GM23338 (cell line): ENCODE measurements at regions not wholly inside any gene's neighbourhood (a gene's known extent, or its start where the extent isn't known, plus 50 kb on each side); places are given as distances from the start of the nearest gene placed in this dataset.
"Not testable (repeated sequence)": the region's sequence is repeated elsewhere in the genome, so short reads cannot be mapped to it uniquely, and the experiment has no call there.

Experiments used
- ATAC-seq: fragments of 200-7000 bp; cut with Tn5 transposase; 3 replicates; pipeline ENCODE4 v1.9.1; 2020
- DNase-seq: peaks from one replicate; pipeline ENCODE4 v3.0.0-alpha.2; 2015; ENCODE audit warnings: low spot score
- H2AFZ ChIP-seq: fragments of 200-600 bp; sonication (generic); 2 replicates; pipeline ENCODE4 v1.8.0; 2016; ENCODE audit warnings: antibody characterized with exemption, mild to moderate bottlenecking, moderate library complexity
- H3F3A ChIP-seq: fragments of 200-600 bp; sonication (generic); replicated peaks from 2 replicates; pipeline ENCODE4 v1.8.0; 2017; ENCODE audit warnings: antibody characterized with exemption, mixed run types, low read depth
- H3K27ac ChIP-seq: fragments of 200-600 bp; sonication (generic); 2 replicates; pipeline ENCODE4 v1.6.1; 2016; ENCODE audit warnings: low read depth
- H3K27me3 ChIP-seq: fragments of 200-600 bp; sonication (generic); 2 replicates; pipeline ENCODE4 v1.8.0; 2016; ENCODE audit warnings: mild to moderate bottlenecking, mixed run types, moderate library complexity; ENCODE audit not compliant: insufficient read depth
- H3K36me3 ChIP-seq: fragments of 200-600 bp; sonication (generic); 2 replicates; pipeline ENCODE4 v1.8.0; 2016; ENCODE audit warnings: mild to moderate bottlenecking; ENCODE audit not compliant: insufficient read depth
- H3K4me1 ChIP-seq: fragments of 200-600 bp; sonication (generic); 2 replicates; pipeline ENCODE4 v1.8.0; 2016; ENCODE audit warnings: mild to moderate bottlenecking, moderate library complexity; ENCODE audit not compliant: insufficient read depth
- H3K4me2 ChIP-seq: fragments of 200-600 bp; sonication (generic); 2 replicates; pipeline ENCODE4 v1.7.1; 2017; ENCODE audit warnings: mixed run types
- H3K4me3 ChIP-seq: fragments of 200-600 bp; sonication (generic); 2 replicates; pipeline ENCODE4 v1.6.1; 2016; ENCODE audit warnings: mixed run types
- H3K79me2 ChIP-seq: fragments of 200-600 bp; sonication (generic); replicated peaks from 2 replicates; pipeline ENCODE4 v1.8.0; 2017; ENCODE audit warnings: mild to moderate bottlenecking; ENCODE audit not compliant: insufficient read depth
- H3K9me2 ChIP-seq: fragments of 200-600 bp; sonication (generic); 2 replicates; pipeline ENCODE4 v1.8.0; 2017; ENCODE audit not compliant: insufficient read depth
- H4K20me1 ChIP-seq: fragments of 200-600 bp; sonication (generic); replicated peaks from 2 replicates; pipeline ENCODE4 v1.8.0; 2017; ENCODE audit warnings: mild to moderate bottlenecking; ENCODE audit not compliant: insufficient read depth
- H3K27ac Mint-ChIP-seq: 2 replicates; pipeline ENCODE4 v1.8.0; 2020; ENCODE audit warnings: inconsistent platforms, mild to moderate bottlenecking, moderate library complexity, mixed read lengths
- H3K27me3 Mint-ChIP-seq: 3 replicates; pipeline ENCODE4 v1.8.0; 2022; ENCODE audit warnings: low read depth, mild to moderate bottlenecking, moderate library complexity, mixed read lengths, inconsistent platforms; ENCODE audit not compliant: insufficient read depth, poor library complexity
- H3K36me3 Mint-ChIP-seq: 3 replicates; pipeline ENCODE4 v1.8.0; 2021; ENCODE audit warnings: low read depth, mild to moderate bottlenecking, inconsistent platforms, moderate library complexity, mixed read lengths
- H3K4me1 Mint-ChIP-seq: 3 replicates; pipeline ENCODE4 v1.8.0; 2020; ENCODE audit warnings: mild to moderate bottlenecking, inconsistent platforms, mixed read lengths
- H3K4me3 Mint-ChIP-seq: 3 replicates; pipeline ENCODE4 v1.8.0; 2021; ENCODE audit warnings: moderate library complexity, mild to moderate bottlenecking, inconsistent platforms, mixed read lengths
- H3K9me3 Mint-ChIP-seq: 3 replicates; pipeline ENCODE4 v1.8.0; 2020; ENCODE audit warnings: moderate library complexity, mild to moderate bottlenecking, inconsistent platforms, mixed read lengths
- TF ChIP-seq, protein P1 (sequence below): IDR thresholded peaks from one replicate; pipeline ENCODE4 v1.6.1; 2018; ENCODE audit warnings: antibody characterized with exemption; ENCODE audit not compliant: unreplicated experiment
- TF ChIP-seq, protein P2 (sequence below): IDR thresholded peaks from 2 replicates; pipeline ENCODE4 v1.6.1; 2016; ENCODE audit warnings: antibody characterized with exemption
- TF ChIP-seq, protein P3 (sequence below): fragments of 250-450 bp; sonication (Bioruptor Pico); IDR thresholded peaks from 2 replicates; pipeline ENCODE4 v1.5.0; 2020; ENCODE audit warnings: mild to moderate bottlenecking, moderate library complexity
- TF ChIP-seq, protein P4 (sequence below), 2 experiments: fragments of 200-600 bp in 1 of 2; sonication (generic) in 1 of 2; conservative IDR thresholded peaks; 2 replicates each; pipeline versions ENCODE4 v1.5.1 to v1.6.1; 2016 to 2017; ENCODE audit warnings: antibody characterized with exemption in 2 of 2, low read depth in 2 of 2, mild to moderate bottlenecking in 2 of 2, moderate library complexity in 1 of 2

DNA sequence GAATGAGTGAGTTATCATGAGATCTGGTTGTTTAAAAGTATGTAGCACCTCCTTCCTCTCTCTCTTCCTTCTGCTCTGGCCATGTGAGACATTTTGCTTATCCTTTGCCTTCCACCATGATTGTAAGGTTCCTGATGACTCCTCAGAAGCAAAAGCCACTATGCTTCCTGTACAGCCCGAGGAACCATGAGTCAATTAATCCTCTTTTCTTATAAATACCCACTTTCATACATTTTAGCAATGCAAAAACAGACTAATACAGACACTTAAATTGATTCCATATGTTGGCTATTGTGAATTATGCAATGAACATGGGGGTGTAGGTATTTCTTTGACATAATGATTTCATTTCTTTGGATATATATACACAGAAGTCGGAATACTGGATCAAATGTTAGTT is 792.8 kb upstream of the EYS start (continued):
- TF ChIP-seq, protein P1, sequence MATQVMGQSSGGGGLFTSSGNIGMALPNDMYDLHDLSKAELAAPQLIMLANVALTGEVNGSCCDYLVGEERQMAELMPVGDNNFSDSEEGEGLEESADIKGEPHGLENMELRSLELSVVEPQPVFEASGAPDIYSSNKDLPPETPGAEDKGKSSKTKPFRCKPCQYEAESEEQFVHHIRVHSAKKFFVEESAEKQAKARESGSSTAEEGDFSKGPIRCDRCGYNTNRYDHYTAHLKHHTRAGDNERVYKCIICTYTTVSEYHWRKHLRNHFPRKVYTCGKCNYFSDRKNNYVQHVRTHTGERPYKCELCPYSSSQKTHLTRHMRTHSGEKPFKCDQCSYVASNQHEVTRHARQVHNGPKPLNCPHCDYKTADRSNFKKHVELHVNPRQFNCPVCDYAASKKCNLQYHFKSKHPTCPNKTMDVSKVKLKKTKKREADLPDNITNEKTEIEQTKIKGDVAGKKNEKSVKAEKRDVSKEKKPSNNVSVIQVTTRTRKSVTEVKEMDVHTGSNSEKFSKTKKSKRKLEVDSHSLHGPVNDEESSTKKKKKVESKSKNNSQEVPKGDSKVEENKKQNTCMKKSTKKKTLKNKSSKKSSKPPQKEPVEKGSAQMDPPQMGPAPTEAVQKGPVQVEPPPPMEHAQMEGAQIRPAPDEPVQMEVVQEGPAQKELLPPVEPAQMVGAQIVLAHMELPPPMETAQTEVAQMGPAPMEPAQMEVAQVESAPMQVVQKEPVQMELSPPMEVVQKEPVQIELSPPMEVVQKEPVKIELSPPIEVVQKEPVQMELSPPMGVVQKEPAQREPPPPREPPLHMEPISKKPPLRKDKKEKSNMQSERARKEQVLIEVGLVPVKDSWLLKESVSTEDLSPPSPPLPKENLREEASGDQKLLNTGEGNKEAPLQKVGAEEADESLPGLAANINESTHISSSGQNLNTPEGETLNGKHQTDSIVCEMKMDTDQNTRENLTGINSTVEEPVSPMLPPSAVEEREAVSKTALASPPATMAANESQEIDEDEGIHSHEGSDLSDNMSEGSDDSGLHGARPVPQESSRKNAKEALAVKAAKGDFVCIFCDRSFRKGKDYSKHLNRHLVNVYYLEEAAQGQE = no peak
- TF ChIP-seq, protein P2, sequence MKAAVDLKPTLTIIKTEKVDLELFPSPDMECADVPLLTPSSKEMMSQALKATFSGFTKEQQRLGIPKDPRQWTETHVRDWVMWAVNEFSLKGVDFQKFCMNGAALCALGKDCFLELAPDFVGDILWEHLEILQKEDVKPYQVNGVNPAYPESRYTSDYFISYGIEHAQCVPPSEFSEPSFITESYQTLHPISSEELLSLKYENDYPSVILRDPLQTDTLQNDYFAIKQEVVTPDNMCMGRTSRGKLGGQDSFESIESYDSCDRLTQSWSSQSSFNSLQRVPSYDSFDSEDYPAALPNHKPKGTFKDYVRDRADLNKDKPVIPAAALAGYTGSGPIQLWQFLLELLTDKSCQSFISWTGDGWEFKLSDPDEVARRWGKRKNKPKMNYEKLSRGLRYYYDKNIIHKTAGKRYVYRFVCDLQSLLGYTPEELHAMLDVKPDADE = no peak

DNA sequence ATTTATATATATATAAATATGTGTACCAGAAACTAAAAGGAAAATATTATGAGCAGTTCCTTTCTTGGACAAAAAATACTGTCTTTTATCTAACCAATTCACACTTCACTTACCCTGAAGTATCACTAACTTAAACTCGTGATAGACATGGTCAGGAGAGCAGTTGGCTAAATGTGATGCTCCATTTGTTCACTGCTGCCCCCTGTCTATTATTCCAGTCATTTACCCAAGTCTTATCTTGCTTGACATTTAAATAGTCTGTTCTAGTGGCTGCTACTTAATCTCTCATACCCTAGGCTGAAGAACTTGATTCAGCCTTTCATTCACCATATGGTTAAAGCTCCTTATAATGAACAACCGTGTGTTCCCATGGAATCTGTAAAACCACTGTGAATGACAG is 789.6 kb upstream of the EYS start:
- TF ChIP-seq, protein P3, sequence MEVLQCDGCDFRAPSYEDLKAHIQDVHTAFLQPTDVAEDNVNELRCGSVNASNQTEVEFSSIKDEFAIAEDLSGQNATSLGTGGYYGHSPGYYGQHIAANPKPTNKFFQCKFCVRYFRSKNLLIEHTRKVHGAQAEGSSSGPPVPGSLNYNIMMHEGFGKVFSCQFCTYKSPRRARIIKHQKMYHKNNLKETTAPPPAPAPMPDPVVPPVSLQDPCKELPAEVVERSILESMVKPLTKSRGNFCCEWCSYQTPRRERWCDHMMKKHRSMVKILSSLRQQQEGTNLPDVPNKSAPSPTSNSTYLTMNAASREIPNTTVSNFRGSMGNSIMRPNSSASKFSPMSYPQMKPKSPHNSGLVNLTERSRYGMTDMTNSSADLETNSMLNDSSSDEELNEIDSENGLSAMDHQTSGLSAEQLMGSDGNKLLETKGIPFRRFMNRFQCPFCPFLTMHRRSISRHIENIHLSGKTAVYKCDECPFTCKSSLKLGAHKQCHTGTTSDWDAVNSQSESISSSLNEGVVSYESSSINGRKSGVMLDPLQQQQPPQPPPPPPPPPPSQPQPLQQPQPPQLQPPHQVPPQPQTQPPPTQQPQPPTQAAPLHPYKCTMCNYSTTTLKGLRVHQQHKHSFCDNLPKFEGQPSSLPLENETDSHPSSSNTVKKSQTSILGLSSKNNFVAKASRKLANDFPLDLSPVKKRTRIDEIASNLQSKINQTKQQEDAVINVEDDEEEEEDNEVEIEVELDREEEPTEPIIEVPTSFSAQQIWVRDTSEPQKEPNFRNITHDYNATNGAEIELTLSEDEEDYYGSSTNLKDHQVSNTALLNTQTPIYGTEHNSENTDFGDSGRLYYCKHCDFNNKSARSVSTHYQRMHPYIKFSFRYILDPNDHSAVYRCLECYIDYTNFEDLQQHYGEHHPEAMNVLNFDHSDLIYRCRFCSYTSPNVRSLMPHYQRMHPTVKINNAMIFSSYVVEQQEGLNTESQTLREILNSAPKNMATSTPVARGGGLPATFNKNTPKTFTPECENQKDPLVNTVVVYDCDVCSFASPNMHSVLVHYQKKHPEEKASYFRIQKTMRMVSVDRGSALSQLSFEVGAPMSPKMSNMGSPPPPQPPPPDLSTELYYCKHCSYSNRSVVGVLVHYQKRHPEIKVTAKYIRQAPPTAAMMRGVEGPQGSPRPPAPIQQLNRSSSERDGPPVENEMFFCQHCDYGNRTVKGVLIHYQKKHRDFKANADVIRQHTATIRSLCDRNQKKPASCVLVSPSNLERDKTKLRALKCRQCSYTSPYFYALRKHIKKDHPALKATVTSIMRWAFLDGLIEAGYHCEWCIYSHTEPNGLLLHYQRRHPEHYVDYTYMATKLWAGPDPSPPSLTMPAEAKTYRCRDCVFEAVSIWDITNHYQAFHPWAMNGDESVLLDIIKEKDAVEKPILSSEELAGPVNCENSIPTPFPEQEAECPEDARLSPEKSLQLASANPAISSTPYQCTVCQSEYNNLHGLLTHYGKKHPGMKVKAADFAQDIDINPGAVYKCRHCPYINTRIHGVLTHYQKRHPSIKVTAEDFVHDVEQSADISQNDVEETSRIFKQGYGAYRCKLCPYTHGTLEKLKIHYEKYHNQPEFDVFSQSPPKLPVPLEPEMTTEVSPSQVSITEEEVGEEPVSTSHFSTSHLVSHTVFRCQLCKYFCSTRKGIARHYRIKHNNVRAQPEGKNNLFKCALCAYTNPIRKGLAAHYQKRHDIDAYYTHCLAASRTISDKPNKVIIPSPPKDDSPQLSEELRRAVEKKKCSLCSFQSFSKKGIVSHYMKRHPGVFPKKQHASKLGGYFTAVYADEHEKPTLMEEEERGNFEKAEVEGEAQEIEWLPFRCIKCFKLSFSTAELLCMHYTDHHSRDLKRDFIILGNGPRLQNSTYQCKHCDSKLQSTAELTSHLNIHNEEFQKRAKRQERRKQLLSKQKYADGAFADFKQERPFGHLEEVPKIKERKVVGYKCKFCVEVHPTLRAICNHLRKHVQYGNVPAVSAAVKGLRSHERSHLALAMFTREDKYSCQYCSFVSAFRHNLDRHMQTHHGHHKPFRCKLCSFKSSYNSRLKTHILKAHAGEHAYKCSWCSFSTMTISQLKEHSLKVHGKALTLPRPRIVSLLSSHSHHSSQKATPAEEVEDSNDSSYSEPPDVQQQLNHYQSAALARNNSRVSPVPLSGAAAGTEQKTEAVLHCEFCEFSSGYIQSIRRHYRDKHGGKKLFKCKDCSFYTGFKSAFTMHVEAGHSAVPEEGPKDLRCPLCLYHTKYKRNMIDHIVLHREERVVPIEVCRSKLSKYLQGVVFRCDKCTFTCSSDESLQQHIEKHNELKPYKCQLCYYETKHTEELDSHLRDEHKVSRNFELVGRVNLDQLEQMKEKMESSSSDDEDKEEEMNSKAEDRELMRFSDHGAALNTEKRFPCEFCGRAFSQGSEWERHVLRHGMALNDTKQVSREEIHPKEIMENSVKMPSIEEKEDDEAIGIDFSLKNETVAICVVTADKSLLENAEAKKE = no peak
- TF ChIP-seq, protein P4, sequence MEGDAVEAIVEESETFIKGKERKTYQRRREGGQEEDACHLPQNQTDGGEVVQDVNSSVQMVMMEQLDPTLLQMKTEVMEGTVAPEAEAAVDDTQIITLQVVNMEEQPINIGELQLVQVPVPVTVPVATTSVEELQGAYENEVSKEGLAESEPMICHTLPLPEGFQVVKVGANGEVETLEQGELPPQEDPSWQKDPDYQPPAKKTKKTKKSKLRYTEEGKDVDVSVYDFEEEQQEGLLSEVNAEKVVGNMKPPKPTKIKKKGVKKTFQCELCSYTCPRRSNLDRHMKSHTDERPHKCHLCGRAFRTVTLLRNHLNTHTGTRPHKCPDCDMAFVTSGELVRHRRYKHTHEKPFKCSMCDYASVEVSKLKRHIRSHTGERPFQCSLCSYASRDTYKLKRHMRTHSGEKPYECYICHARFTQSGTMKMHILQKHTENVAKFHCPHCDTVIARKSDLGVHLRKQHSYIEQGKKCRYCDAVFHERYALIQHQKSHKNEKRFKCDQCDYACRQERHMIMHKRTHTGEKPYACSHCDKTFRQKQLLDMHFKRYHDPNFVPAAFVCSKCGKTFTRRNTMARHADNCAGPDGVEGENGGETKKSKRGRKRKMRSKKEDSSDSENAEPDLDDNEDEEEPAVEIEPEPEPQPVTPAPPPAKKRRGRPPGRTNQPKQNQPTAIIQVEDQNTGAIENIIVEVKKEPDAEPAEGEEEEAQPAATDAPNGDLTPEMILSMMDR (conservative IDR thresholded peaks at IDR 0.05; ENCODE audit: low read depth in 2 of 2) = peak; percentile 69 to 73
- Mint-ChIP-seq H3K36me3 (no peaks in the 10 kb centered on the region), H3K27ac (no peak overlapping the region), H3K27me3 (no peaks in the 10 kb centered on the region), H3K9me3 (peaks cover 8% of the 10 kb centered on the region; the same call in 2 of the 3 replicates), H3K4me1 (no peaks in the 10 kb centered on the region), H3K4me3 (no peak overlapping the region)
- H3F3A ChIP-seq = no peaks in the 10 kb centered on the region
- no peak overlapping the region for H2AFZ ChIP-seq
- H3K27me3 ChIP-seq = no peaks in the 10 kb centered on the region
- no peaks in the 10 kb centered on the region for H3K36me3 ChIP-seq
- no peaks in the 10 kb centered on the region; the same call in 1 of the 2 replicates for H3K9me2 ChIP-seq
- no peaks in the 10 kb centered on the region for H3K4me1 ChIP-seq
- no peak overlapping the region for H3K4me3 ChIP-seq
- no peak overlapping the region for H3K4me2 ChIP-seq
- ATAC-seq (peak; percentile 74), DNase-seq (peak; percentile 75)
- H3K27ac ChIP-seq = no peak overlapping the region
- no peaks in the 10 kb centered on the region for H3K79me2 ChIP-seq
- no peaks in the 10 kb centered on the region for H4K20me1 ChIP-seq

DNA sequence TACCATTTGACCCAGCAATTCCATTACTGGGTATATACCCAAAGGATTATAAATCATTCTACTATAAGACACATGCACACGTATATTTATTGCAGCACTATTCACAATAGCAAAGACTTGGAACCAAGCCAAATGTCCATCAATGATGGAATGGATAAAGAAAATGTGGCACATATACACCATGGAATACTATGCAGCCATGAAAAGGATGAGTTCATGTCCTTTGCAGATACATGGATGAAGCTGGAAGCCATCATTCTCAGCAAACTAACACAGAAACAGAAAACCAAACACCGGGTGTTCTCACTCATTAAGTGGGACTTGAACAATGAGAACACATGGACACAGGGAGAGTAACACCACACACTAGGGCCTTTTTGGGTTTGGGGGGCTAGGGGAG is 787.6 kb upstream of the EYS start:
- H3K27ac Mint-ChIP-seq, H3K27me3 Mint-ChIP-seq, H3K4me1 ChIP-seq, H3F3A ChIP-seq, ATAC-seq, H3K4me1 Mint-ChIP-seq, H3K4me3 ChIP-seq, H3K9me2 ChIP-seq, H2AFZ ChIP-seq, H3K27me3 ChIP-seq, H3K36me3 Mint-ChIP-seq, H4K20me1 ChIP-seq, H3K4me2 ChIP-seq, H3K36me3 ChIP-seq, H3K79me2 ChIP-seq, H3K27ac ChIP-seq, H3K4me3 Mint-ChIP-seq, DNase-seq: not testable (repeated sequence)
- H3K9me3 Mint-ChIP-seq = peaks cover 18% of the 10 kb centered on the region; the same call in 2 of the 3 replicates
